ENCODE measurements at regions not wholly inside any gene's neighbourhood (a gene's known extent, or its start where the extent isn't known, plus 50 kb on each side); places are given as distances from the start of the nearest gene placed in this dataset.

DNA sequence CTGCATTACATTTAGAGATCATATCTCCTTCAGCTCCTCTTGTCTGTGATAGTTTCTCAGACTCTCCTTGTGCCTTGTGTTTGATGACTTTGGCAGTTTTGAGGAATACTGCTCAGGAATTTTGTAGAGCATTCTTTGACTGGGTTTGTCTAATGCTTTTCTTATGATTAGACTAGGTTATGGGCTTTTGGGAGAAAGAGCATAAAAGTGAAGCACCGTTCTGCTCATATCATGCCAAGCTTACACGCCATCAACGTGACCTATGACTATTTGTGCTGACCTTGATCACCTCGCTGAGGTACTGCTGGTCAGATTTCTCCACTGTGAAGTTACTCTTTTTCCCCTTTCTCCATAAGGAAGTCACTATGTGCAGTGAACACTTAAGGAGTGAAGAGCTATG lies 256.0 kb downstream of the LY86 start:
- no peak overlapping the region for H3K4me3 ChIP-seq
- H3K27me3 ChIP-seq, result no peaks in the 10 kb centered on the region
- no peaks in the 10 kb centered on the region for H3K36me3 ChIP-seq
- no peak overlapping the region for H3K27ac ChIP-seq
- H3K4me1 ChIP-seq, result no peaks in the 10 kb centered on the region
- 66 to 81% methylated on average over 4 of the region's 4 CpGs for WGBS, 2 donors
- FAIRE-seq (no peak), DNase-seq (no peak), ATAC-seq (no peak)
- TF ChIP-seq, protein P1, sequence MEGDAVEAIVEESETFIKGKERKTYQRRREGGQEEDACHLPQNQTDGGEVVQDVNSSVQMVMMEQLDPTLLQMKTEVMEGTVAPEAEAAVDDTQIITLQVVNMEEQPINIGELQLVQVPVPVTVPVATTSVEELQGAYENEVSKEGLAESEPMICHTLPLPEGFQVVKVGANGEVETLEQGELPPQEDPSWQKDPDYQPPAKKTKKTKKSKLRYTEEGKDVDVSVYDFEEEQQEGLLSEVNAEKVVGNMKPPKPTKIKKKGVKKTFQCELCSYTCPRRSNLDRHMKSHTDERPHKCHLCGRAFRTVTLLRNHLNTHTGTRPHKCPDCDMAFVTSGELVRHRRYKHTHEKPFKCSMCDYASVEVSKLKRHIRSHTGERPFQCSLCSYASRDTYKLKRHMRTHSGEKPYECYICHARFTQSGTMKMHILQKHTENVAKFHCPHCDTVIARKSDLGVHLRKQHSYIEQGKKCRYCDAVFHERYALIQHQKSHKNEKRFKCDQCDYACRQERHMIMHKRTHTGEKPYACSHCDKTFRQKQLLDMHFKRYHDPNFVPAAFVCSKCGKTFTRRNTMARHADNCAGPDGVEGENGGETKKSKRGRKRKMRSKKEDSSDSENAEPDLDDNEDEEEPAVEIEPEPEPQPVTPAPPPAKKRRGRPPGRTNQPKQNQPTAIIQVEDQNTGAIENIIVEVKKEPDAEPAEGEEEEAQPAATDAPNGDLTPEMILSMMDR (IDR thresholded peaks at IDR 0.05), result no peak
- no peaks in the 10 kb centered on the region for H3K9me3 ChIP-seq
- intact Hi-C loops (cut with DNase I), result no loop called here

DNA sequence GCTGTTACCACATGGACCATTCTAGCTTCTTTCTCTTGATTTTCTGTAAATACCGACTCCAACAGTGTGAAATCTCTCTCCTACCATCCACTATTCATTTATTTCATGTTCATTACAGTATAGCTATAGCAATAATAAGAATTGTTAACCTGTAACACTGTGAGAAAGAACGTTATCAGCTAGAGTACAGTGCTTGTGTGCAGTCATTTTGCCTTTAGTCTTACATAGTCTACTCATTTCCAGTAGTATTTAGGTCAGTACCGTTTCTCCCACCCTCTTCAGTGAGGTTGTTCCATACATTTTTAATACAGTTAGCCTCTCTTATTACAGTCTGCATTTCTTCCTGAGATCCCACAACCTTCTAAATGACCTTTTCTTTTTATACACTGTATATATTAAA lies 257.1 kb downstream of the LY86 start:
- Histone ChIP-seq H3K36me3 (no peaks in the 10 kb centered on the region), H3K27ac (no peak overlapping the region), H3K27me3 (no peaks in the 10 kb centered on the region), H3K4me3 (no peak overlapping the region), H3K4me1 (peaks cover 0 to 5% (median 0%) of the 10 kb centered on the region in 3 donors), H3K9me3 (no peaks in the 10 kb centered on the region)
- ATAC-seq, result no peak
- 74 to 81% methylated on average over 3 of the region's 3 CpGs for WGBS, 2 donors
- intact Hi-C loops (cut with DNase I), result no loop called here
- no peak for DNase-seq
- FAIRE-seq, result no peak
- TF ChIP-seq, protein P1 (IDR thresholded peaks at IDR 0.05), result no peak

DNA sequence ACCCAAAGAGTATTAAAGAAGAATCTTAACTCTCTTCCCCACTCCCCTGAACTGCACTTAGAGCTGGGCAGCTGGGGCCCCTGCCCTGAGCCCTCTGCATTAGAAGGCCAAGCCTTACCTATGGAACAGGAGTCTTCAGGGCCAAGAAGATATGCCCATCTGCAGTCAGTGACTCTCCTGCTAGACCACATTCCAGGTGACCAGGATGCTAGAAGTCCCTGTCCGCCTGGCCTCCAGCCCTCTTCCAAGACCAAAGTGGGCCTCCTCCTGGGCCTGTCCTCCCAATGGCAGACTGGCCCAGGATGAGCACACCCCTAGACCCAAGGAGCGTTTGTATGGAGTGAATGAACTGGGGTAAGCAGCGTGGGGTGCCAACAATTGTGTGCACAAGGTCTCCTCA lies 259.1 kb downstream of the LY86 start:
- TF ChIP-seq, protein P1 (IDR thresholded peaks at IDR 0.05), result no peak
- Histone ChIP-seq H3K27me3 (no peaks in the 10 kb centered on the region), H3K36me3 (no peaks in the 10 kb centered on the region), H3K4me1 (peaks cover 0 to 14% (median 6%) of the 10 kb centered on the region in 3 donors), H3K9me3 (no peaks in the 10 kb centered on the region), H3K4me3 (no peak overlapping the region), H3K27ac (no peak overlapping the region)
- no peak for DNase-seq
- WGBS, 2 donors, result 79% methylated on average over 3 of the region's 3 CpGs
- no peak for ATAC-seq
- intact Hi-C loops (cut with DNase I), result no loop called here
- no peak for FAIRE-seq

DNA sequence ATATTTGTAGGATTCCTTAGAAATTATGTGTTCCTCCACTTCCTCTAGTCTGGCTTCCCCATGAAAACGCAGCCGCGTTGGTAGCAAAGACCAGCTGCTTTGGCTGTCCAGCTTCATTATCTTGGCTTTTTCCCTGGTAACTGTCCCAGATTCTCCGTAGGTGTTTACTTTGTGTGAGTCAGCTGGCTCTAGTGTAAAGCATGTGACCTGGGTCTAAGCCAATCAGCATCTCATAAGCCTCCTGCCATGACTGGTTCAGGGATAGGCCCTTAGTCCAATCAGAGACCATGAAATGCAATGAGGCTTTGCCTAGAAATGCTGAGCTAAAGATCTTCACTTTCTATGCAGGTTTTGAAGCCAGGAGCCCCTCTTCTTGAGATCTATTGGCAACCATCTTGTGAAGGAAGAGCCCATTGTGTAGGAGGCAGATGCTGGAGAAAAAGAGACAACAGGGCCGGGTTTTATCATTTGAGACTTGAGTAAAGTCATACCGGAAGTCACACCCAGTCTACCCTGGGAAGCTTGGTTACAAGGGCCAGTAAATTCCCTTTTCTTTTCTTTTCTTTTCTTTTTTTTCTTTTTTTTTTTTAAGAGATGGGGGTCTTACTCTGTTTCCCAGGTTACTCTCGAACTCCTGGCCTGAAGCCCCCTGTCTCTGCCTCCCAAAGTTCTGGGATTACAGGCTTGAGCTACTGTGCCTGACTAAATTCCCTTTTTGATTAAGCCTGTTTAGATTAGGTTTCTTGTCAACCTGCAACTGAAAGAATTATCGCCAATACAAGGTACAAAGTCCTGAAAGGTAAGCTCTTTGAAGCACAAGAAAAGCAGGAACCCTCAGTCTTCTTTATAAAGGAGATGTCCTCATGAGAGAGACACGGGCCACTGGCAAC lies 256.5 kb upstream of the RREB1 start:
- Histone ChIP-seq H3K36me3 (no peaks in the 10 kb centered on the region), H3K27ac (peak overlapping the region; percentile 8 to 88 (median 49)), H3K27me3 (no peaks in the 10 kb centered on the region), H3K4me1 (peaks cover 0 to 18% (median 6%) of the 10 kb centered on the region in 3 donors), H3K9me3 (no peaks in the 10 kb centered on the region), H3K4me3 (no peak overlapping the region)
- WGBS, 2 donors, result 33 to 36% methylated on average over 9 of the region's 9 CpGs
- TF ChIP-seq, protein P1 (IDR thresholded peaks at IDR 0.05), result no peak
- intact Hi-C loops (cut with DNase I), result no loop called here
- no peak for FAIRE-seq
- ATAC-seq, result peak; percentile 98 to 100 (median 100)
- peak; percentile 68 to 87 (median 76) for DNase-seq

DNA sequence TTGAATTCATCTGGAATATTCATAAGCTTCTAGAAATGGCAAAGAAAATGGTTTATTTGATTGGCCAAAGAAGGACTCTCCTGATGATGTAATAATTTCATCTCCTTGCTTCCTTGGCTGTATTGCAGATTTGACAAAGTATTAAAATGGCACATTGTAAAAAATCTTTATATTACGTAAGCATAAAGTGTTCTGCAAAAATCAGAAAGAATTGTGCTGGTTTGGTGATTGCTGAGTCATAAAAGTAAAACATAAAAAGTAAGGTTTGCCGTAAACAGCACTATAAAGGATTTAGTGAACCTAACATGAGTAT lies 255.9 kb upstream of the RREB1 start:
- ATAC-seq (no peak), DNase-seq (no peak), FAIRE-seq (no peak)
- Histone ChIP-seq H3K36me3 (no peaks in the 10 kb centered on the region), H3K9me3 (no peaks in the 10 kb centered on the region), H3K4me3 (no peak overlapping the region), H3K4me1 (peaks cover 0 to 22% (median 6%) of the 10 kb centered on the region in 3 donors), H3K27me3 (no peaks in the 10 kb centered on the region), H3K27ac (no peak overlapping the region)
- 86 to 89% methylated on average over 2 of the region's 2 CpGs for WGBS, 2 donors
- TF ChIP-seq, protein P1 (IDR thresholded peaks at IDR 0.05), result no peak
- intact Hi-C loops (cut with DNase I), result no loop called here

All from pancreas (tissue), 10 donors.